ENCODE measurements at regions not wholly inside any gene's neighbourhood (a gene's known extent, or its start where the extent isn't known, plus 50 kb on each side); places are given as distances from the start of the nearest gene placed in this dataset.

DNA sequence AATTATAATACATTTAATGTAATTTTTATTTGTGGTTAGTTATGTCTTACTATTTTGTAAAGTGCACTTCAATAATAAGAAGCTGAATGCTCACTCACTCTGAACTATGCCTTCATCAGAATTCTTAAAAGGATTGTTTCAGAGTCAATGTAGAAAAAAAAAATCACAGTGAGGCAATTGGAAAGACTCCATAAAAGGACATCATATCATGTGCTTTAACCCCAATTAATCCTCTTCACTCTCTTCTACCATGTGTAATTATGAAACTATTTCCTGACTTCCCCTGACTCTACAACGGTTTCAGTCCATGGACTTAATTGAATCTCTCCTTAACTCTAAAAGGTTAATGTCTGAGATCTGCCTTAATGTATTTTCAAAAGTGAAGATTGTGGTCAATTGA, 250.4 kb upstream of the ALG10 start:
- TF ChIP-seq, protein P1, sequence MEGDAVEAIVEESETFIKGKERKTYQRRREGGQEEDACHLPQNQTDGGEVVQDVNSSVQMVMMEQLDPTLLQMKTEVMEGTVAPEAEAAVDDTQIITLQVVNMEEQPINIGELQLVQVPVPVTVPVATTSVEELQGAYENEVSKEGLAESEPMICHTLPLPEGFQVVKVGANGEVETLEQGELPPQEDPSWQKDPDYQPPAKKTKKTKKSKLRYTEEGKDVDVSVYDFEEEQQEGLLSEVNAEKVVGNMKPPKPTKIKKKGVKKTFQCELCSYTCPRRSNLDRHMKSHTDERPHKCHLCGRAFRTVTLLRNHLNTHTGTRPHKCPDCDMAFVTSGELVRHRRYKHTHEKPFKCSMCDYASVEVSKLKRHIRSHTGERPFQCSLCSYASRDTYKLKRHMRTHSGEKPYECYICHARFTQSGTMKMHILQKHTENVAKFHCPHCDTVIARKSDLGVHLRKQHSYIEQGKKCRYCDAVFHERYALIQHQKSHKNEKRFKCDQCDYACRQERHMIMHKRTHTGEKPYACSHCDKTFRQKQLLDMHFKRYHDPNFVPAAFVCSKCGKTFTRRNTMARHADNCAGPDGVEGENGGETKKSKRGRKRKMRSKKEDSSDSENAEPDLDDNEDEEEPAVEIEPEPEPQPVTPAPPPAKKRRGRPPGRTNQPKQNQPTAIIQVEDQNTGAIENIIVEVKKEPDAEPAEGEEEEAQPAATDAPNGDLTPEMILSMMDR (IDR thresholded peaks at IDR 0.05): no peak
- TF ChIP-seq POLR2A (IDR thresholded peaks at IDR 0.05) (no peak), EP300 (IDR thresholded peaks at IDR 0.05) (no peak), POLR2AphosphoS5 (IDR thresholded peaks at IDR 0.05) (no peak)

All from stomach (tissue), 4 donors.